ENCODE measurements at regions not wholly inside any gene's neighbourhood (a gene's known extent, or its start where the extent isn't known, plus 50 kb on each side); places are given as distances from the start of the nearest gene placed in this dataset.
"Not testable (repeated sequence)": the region's sequence is repeated elsewhere in the genome, so short reads cannot be mapped to it uniquely, and the experiment has no call there.

DNA sequence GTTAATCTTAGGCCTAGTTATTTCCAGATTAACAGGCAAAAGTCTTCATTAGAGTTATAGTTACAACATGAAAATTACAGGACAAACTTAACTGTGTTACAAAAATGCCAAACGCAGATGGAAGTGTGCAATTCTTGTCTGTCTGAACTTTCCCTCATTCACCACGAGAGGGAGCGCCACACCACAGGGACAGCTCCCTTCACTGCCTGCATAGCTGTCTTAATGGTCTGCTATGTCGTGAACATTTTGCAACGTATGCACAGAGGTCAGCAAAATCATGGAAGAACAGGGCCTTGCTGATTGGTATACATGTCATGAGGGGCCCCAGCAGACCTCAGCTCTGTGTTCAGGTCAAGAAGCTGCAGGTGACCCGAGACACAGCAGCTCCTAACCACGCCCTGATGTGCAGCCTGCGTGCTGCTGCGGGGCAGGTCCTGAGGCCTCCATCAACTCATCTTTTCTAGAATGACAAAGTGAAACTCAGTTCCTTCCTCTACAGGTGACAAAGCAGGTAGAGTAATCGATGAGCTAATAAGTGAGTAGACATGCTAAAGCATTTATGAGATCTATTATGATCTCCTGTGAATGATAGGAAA lies 78.8 kb upstream of the ATP8B1 start:
- peak; percentile 18 for DNase-seq (ENCODE audit: low spot score)

DNA sequence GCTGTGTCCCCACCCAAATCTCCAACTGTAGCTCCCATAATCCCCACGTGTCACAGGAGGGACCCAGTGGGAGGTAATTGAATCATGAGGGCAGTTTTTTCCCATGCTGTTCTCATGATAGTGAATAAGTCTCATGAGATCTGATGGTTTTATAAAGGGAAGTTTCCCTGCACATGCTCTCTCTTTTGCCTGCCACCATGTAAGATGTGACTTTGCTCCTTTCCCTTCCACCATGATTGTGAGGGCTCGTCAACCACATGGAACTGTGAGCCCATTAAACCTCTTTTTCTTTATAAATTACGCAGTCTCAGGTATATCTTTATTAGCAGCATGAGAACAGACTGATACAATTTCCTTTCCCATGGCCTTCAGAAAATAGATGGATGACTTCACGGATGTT lies 76.8 kb upstream of the ATP8B1 start:
- DNase-seq (ENCODE audit: low spot score), result not testable (repeated sequence)

DNA sequence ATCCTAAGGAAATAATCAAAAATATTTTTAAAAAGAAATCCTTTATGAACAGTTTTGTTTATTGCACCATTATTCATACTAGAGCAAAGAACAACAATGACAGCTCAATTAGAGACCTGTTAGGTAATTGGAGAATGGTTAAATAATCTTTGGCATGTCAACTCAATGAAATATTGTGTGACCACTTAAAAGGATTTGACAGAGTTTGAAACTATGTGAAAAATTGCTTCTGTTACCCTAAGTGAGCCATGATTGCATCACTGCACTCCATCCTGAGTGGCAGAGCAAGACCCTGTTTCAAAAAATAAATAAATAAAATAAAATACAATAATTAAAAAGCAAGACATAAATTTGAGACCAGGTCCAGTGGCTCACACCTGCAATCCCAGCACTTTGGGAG lies 66.1 kb upstream of the ATP8B1 start:
- DNase-seq (ENCODE audit: low spot score), result no peak

DNA sequence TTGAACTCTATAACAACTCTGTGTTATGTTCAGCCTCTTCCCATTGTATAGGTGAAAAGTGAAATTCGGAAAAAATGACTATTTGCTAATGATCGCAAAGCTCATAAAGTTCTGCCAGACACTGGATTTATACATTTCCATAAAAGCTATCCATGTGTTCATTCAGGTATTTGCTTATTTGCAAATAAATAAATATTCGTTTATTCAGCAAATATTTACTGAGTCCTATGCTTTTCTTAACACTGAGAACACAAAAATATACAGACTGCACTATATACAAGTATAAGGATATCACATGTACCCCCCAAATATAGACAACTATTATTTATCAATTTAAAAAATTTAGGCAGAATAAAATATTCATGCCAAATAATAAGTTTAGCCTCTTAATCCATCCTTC lies 63.2 kb upstream of the ATP8B1 start:
- no peak for DNase-seq (ENCODE audit: low spot score)

DNA sequence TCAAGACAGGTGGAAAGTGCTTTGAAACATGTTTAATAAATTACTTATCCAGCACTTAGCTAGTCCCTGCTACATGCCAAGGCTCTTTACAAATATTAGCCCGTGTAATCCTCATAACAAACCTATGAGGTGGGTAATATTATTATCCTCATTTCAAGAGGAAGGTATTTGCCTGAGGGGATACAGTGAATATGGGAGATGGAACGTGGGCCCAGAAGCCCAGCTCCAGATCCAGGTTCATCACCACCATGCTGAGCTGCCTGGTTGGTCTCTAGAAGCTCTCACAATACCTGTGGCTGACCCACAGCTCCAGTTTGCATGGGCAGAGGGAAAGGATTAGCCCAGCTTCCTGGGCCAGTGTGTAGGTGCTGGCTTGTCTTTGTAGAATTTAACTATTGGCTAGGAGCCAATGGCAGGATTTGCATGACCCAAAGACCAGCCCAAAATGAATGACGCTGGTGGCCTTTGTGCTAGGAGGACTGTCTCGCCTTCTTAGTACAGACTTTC lies 61.6 kb upstream of the ATP8B1 start:
- no peak for DNase-seq (ENCODE audit: low spot score)

DNA sequence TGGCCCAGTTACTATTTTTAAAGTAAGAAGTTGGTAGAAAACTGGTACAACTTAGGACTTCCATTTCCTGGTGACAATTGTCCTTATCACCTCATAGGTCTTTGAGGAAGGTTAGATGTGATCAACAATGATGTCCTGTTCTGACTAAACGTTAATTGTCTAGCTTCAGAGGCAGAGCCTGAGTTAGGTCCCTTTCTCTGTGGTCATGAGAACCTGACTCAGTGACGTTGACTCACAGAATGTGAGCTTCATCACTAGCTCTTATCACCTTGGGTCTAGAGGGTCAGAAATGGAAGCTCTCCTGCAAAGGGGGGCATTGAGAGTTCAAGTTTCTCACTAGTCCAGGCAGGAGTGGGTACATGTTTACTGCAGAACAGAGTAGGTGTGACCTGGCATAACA lies 60.6 kb upstream of the ATP8B1 start:
- DNase-seq (ENCODE audit: low spot score), result no peak

DNA sequence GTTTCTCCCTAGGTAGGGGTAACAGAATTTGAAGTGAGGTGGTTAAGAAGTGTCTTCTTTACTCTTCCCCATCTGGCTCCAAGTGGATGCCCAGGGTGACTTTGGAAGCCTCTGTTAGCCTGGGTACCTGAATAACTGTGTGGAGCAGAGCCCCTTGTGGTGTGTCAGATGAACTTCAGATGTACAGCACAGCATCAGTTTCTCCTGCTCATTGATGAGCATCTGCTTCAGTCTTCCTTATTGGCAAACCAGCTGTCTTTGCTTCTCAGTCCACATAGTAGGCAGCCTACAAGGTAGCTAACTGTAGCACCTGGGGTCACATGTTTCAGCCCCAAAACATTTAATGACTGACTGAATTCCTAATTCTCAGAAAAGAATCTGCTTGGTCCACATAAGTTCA lies 56.2 kb upstream of the ATP8B1 start:
- DNase-seq (ENCODE audit: low spot score), result peak; percentile 14

DNA sequence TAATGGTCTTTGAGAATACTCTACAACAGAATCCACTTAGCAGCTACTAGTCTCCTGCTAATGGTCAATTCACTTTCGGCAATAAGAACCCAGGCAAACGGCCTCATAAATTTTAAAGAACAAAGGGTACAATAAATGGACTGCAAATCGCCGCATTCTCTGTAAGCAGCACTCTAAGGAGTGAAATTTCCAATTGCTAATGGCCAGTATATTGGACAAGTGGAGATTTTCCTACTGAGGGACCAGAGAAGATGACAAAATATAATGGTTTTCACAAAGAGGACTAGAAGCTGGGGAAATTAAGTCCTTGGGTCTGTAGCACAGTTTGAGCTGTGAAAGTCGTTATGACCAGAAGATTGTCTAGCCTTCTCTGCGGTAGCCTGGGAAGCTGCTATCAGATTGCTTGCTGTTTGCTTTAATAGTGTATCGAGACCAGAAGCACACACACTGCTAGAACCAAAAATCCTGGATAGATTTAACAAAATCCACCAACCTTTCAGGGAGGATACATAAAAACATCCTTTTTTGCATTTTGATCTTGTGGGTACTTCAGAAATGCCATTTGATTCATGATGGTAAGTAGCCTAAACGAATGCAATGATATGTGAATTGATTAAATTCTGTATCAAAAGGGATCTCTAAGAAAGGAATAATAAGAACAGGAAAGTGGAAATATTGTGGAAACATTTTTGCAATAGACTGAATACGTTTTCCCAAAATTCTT lies 53.6 kb upstream of the ATP8B1 start:
- no peak for DNase-seq (ENCODE audit: low spot score)

DNA sequence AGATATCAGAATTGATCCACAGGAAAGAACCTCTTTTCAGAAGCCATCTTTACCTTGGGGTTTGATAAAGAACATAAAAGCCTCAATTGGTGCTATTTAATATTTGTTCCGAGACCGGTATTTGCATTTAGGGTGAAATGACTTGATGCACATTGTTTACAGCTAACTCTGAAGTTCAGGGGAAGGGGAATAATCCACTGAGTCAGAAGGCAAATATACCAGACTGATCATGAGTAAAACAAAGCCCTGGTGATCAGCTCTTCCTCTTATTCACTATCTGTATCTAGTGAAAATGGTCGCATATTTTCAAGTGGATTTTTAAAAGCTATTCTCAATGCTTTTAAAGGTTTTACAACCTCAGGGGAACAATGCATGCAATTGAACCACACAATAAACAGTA lies 53.0 kb upstream of the ATP8B1 start:
- no peak for DNase-seq (ENCODE audit: low spot score)

DNA sequence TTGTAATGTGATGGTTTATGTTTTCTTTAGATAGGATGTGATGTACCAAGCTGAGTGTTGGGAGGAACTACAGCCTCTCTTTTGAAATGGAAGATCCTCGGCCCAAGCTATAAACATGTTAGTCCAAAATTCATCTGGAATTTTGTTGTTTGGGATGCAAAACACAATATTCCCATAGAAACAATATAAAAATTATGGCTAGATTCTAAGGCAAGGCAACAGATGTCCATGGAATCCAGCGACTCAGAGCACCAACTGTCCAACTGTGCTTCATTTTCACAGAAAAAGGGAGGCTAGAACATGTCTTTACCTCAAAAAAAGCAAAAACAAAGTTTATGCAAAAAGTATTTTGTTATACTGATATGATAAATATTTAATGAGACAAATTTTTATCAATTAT lies 52.4 kb upstream of the ATP8B1 start:
- DNase-seq (ENCODE audit: low spot score), result no peak

DNA sequence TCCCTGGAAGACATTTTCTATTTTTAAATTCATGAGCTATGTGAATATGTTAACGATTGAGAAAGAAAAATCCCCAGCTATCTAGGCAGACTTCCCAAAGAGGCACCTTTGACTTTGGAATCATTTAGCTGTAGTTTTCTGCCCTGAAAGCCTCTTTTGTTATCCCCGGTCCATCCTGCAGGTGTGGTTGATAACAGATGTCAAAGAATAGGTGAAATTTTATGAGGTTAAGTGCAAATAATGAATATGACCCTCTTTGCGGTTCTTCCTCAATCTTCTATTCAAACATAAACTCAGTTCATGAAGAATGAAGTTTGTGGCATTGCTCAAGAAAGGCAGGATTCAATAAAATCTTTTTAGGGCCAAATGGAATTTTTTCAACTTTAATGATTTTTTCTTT lies 51.6 kb upstream of the ATP8B1 start:
- peak; percentile 12 for DNase-seq (ENCODE audit: low spot score)

DNA sequence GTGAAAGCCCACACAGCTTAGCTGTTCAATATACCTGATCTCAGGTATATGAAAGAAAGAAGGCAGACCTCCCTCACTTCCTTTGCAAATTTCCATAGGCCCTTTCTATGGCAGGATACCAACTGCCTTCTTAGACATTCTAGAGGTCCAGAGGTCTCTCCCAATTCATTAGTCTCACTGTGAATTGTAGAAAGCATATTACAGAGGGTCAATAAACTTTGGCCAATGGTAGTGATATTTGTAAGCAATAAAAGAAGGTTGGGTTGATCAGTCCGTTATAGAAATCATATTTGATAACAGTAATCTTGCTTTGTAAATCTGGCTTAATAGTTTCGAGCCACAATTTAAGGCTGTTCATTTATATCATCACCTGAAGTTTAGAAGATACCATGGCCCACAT lies 50.7 kb upstream of the ATP8B1 start:
- no peak for DNase-seq (ENCODE audit: low spot score)

DNA sequence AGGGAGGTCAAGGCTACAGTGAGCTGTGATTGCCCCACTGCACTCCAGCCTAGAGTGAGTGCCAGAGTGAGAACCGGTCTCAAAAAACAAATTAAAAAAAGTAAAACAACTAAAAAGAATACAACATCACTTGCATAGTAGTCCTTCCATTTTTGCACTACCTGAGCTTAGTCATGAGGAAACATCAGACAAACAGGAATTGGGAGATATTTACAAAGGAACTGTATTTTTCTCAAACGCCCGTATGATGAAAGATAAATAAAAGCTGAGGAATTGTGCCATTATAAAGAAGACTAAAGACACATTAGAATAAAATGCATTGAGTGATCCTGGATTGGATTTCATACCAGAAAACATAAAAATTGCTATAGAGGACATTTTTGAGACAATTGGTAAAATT lies 50.0 kb upstream of the ATP8B1 start:
- no peak for DNase-seq (ENCODE audit: low spot score)
